KG1 (cell line): ENCODE measurements at regions not wholly inside any gene's neighbourhood (a gene's known extent, or its start where the extent isn't known, plus 50 kb on each side); places are given as distances from the start of the nearest gene placed in this dataset.

ENCODE experiments used
- DNase-seq: peaks from one replicate; lab custom pipeline; 2025; lab: John Stamatoyannopoulos, UW

- DNase-seq = no peak
Measured at GRCh38 chrX:45745479-45745878, 544.8 kb upstream of the DIPK2B start.

GRCh38 chrX:45743906-45744625 lies 543.4 kb upstream of the DIPK2B start:
- no peak for DNase-seq

- DNase-seq = no peak
Measured at GRCh38 chrX:45743081-45743533, 542.4 kb upstream of the DIPK2B start.

- DNase-seq = no peak
Measured at GRCh38 chrX:45740291-45740690, 539.6 kb upstream of the DIPK2B start.

- DNase-seq = no peak
Measured at GRCh38 chrX:45735571-45735970, 534.9 kb upstream of the DIPK2B start.

- no peak for DNase-seq
Measured at GRCh38 chrX:45731448-45731847, 530.8 kb upstream of the DIPK2B start.

GRCh38 chrX:45727761-45728160 lies 527.1 kb upstream of the DIPK2B start:
- DNase-seq = no peak

- no peak for DNase-seq
Measured at GRCh38 chrX:45722471-45722870, 521.8 kb upstream of the DIPK2B start.

GRCh38 chrX:45719751-45720501 lies 519.2 kb upstream of the DIPK2B start:
- DNase-seq = no peak

GRCh38 chrX:45718676-45719075 lies 518.0 kb upstream of the DIPK2B start:
- no peak for DNase-seq

- no peak for DNase-seq
Measured at GRCh38 chrX:45716750-45717149, 516.1 kb upstream of the DIPK2B start.

GRCh38 chrX:45715748-45716147 lies 515.1 kb upstream of the DIPK2B start:
- DNase-seq = no peak

- DNase-seq = no peak
Measured at GRCh38 chrX:45714866-45715265, 514.2 kb upstream of the DIPK2B start.

- DNase-seq = no peak
Measured at GRCh38 chrX:45712067-45712466, 511.4 kb upstream of the DIPK2B start.

- no peak for DNase-seq
Measured at GRCh38 chrX:45711231-45711630, 510.6 kb upstream of the DIPK2B start.

- DNase-seq = no peak
Measured at GRCh38 chrX:45710081-45710801, 509.6 kb upstream of the DIPK2B start.

- no peak for DNase-seq
Measured at GRCh38 chrX:45709381-45709780, 508.7 kb upstream of the DIPK2B start.

- no peak for DNase-seq
Measured at GRCh38 chrX:45699158-45699557, 498.5 kb upstream of the DIPK2B start.

- no peak for DNase-seq
Measured at GRCh38 chrX:45697591-45697990, 496.9 kb upstream of the DIPK2B start.

GRCh38 chrX:45696736-45697135 lies 496.1 kb upstream of the DIPK2B start:
- DNase-seq = no peak

- no peak for DNase-seq
Measured at GRCh38 chrX:45689971-45690370, 489.3 kb upstream of the DIPK2B start.

GRCh38 chrX:45683914-45684313 lies 483.2 kb upstream of the DIPK2B start:
- no peak for DNase-seq

GRCh38 chrX:45681891-45682290 lies 481.2 kb upstream of the DIPK2B start:
- DNase-seq = no peak
